HEK293 (cell line): ENCODE measurements at regions not wholly inside any gene's neighbourhood (a gene's known extent, or its start where the extent isn't known, plus 50 kb on each side); places are given as distances from the start of the nearest gene placed in this dataset.

ENCODE experiments used
- CTCF ChIA-PET: fragments of 350-600 bp; formaldehyde crosslinking; extraction: SDS; loops from one replicate; lab custom pipeline; 2021; ENCODE audit warnings: antibody characterized with exemption; lab: Yijun Ruan, JAX
- POLR2A ChIA-PET: fragments of 300-600 bp; formaldehyde crosslinking; extraction: SDS; loops from one replicate; lab custom pipeline; 2020; ENCODE audit warnings: antibody characterized with exemption, inconsistent platforms; lab: Yijun Ruan, JAX
- H3K27ac ChIP-seq: fragments of 200-500 bp; sonication (Bioruptor generic); 2 replicates; pipeline ENCODE4 v1.5.1; 2014; ENCODE audit warnings: low read depth, low read length, control low read depth, inconsistent platforms; ENCODE audit errors: extremely low read depth
- H3K36me3 ChIP-seq, 2 experiments: fragments of 200-500 bp in 1 of 2; sonication (Bioruptor generic) in 1 of 2; 1 replicate in 1 of 2; 2 replicates in 1 of 2; pipeline ENCODE4 v1.5.1; 2014 to 2017; ENCODE audit warnings: inconsistent platforms in 2 of 2, low read length in 2 of 2; ENCODE audit not compliant: control insufficient read depth in 2 of 2, insufficient read depth in 1 of 2
- H3K4me1 ChIP-seq: fragments of 200-500 bp; sonication (Bioruptor generic); 2 replicates; pipeline ENCODE4 v1.5.1; 2014; ENCODE audit warnings: mild to moderate bottlenecking, low read length, inconsistent platforms; ENCODE audit not compliant: control insufficient read depth, insufficient read depth
- H3K4me3 ChIP-seq: 2 replicates; pipeline ENCODE4 v1.5.1; 2011; ENCODE audit warnings: low read depth, mild to moderate bottlenecking, control low read depth, low read length, moderate library complexity
- H3K9me3 ChIP-seq: fragments of 200-500 bp; sonication (Bioruptor generic); 2 replicates; pipeline ENCODE4 v1.5.1; 2014; ENCODE audit warnings: low read depth, low read length, inconsistent platforms; ENCODE audit not compliant: control insufficient read depth, insufficient read depth
- CTCF ChIP-seq: fragments of 450-650 bp; formaldehyde crosslinking; IDR thresholded peaks from 2 replicates; pipeline ENCODE4 v1.5.1; 2016; ENCODE audit warnings: missing biosample characterization, missing genetic modification characterization
- GLIS2 ChIP-seq: fragments of 450-650 bp; formaldehyde crosslinking; IDR thresholded peaks from 2 replicates; pipeline ENCODE4 v1.5.1; 2016; ENCODE audit warnings: missing biosample characterization, missing genetic modification characterization
- HIC1 ChIP-seq: fragments of 450-650 bp; formaldehyde crosslinking; IDR thresholded peaks from 2 replicates; pipeline ENCODE4 v1.5.1; 2016; ENCODE audit warnings: missing biosample characterization, missing genetic modification characterization
- KLF17 ChIP-seq: fragments of 450-650 bp; formaldehyde crosslinking; IDR thresholded peaks from 2 replicates; pipeline ENCODE4 v1.5.1; 2016; ENCODE audit warnings: missing biosample characterization, missing genetic modification characterization
- MZF1 ChIP-seq: fragments of 450-650 bp; formaldehyde crosslinking; IDR thresholded peaks from 2 replicates; pipeline ENCODE4 v1.5.1; 2017; ENCODE audit warnings: missing biosample characterization, missing genetic modification characterization, borderline replicate concordance
- OVOL3 ChIP-seq: fragments of 450-650 bp; formaldehyde crosslinking; IDR thresholded peaks from 2 replicates; pipeline ENCODE4 v1.5.1; 2016; ENCODE audit warnings: missing biosample characterization, missing genetic modification characterization
- PRDM1 ChIP-seq: fragments of 450-650 bp; formaldehyde crosslinking; IDR thresholded peaks from 2 replicates; pipeline ENCODE4; 2016; ENCODE audit warnings: missing biosample characterization, missing genetic modification characterization
- SETDB1 ChIP-seq: IDR thresholded peaks from one replicate; pipeline ENCODE4 v1.6.1; 2017; ENCODE audit warnings: mild to moderate bottlenecking, low read length, moderate library complexity, mixed read lengths; ENCODE audit not compliant: insufficient read length
- SP2 ChIP-seq: fragments of 450-650 bp; formaldehyde crosslinking; IDR thresholded peaks from 2 replicates; pipeline ENCODE4 v1.5.1; 2016; ENCODE audit warnings: missing biosample characterization, missing genetic modification characterization
- ZBTB17 ChIP-seq: fragments of 450-650 bp; formaldehyde crosslinking; IDR thresholded peaks from 2 replicates; pipeline ENCODE4 v1.5.1; 2016; ENCODE audit warnings: missing biosample characterization, missing genetic modification characterization
- ZBTB48 ChIP-seq: fragments of 450-650 bp; formaldehyde crosslinking; IDR thresholded peaks from 2 replicates; pipeline ENCODE4 v1.5.1; 2016; ENCODE audit warnings: missing biosample characterization, missing genetic modification characterization
- ZEB2 ChIP-seq: fragments of 450-650 bp; formaldehyde crosslinking; IDR thresholded peaks from 2 replicates; pipeline ENCODE4 v1.5.1; 2016; ENCODE audit warnings: missing biosample characterization, missing genetic modification characterization
- ZFP3 ChIP-seq: fragments of 450-650 bp; formaldehyde crosslinking; IDR thresholded peaks from 2 replicates; pipeline ENCODE4 v1.5.1; 2016; ENCODE audit warnings: low read depth, missing biosample characterization, missing genetic modification characterization
- ZNF114 ChIP-seq: fragments of 450-650 bp; formaldehyde crosslinking; IDR thresholded peaks from 2 replicates; pipeline ENCODE4 v1.5.0; 2017; ENCODE audit warnings: missing biosample characterization, missing genetic modification characterization
- ZNF140 ChIP-seq: fragments of 450-650 bp; formaldehyde crosslinking; IDR thresholded peaks from 2 replicates; pipeline ENCODE4 v1.5.1; 2016; ENCODE audit warnings: missing biosample characterization, missing genetic modification characterization
- ZNF169 ChIP-seq: fragments of 450-650 bp; formaldehyde crosslinking; IDR thresholded peaks from 2 replicates; pipeline ENCODE4 v1.5.1; 2016; ENCODE audit warnings: missing biosample characterization, missing genetic modification characterization
- ZNF324 ChIP-seq: fragments of 450-650 bp; formaldehyde crosslinking; IDR thresholded peaks from 2 replicates; pipeline ENCODE4 v1.5.1; 2016; ENCODE audit warnings: missing biosample characterization, missing genetic modification characterization
- ZNF335 ChIP-seq: fragments of 450-650 bp; formaldehyde crosslinking; conservative IDR thresholded peaks from 2 replicates; pipeline ENCODE4 v1.5.1; 2016; ENCODE audit warnings: missing biosample characterization, missing genetic modification characterization
- ZNF416 ChIP-seq: fragments of 450-650 bp; formaldehyde crosslinking; IDR thresholded peaks from 2 replicates; pipeline ENCODE4 v1.5.1; 2016; ENCODE audit warnings: missing biosample characterization, missing genetic modification characterization
- ZNF449 ChIP-seq: fragments of 450-650 bp; formaldehyde crosslinking; IDR thresholded peaks from 2 replicates; pipeline ENCODE4 v1.5.1; 2017; ENCODE audit warnings: missing biosample characterization, mild to moderate bottlenecking, missing genetic modification characterization, moderate library complexity
- ZNF501 ChIP-seq: fragments of 450-650 bp; formaldehyde crosslinking; IDR thresholded peaks from 2 replicates; pipeline ENCODE4 v1.5.1; 2016; ENCODE audit warnings: missing biosample characterization, missing genetic modification characterization
- ZNF514 ChIP-seq: fragments of 450-650 bp; formaldehyde crosslinking; IDR thresholded peaks from 2 replicates; pipeline ENCODE4 v1.5.1; 2016; ENCODE audit warnings: missing biosample characterization, missing genetic modification characterization
- ZNF580 ChIP-seq: fragments of 450-650 bp; formaldehyde crosslinking; IDR thresholded peaks from 2 replicates; pipeline ENCODE4 v1.5.1; 2016; ENCODE audit warnings: missing biosample characterization, missing genetic modification characterization
- ZNF610 ChIP-seq: fragments of 450-650 bp; formaldehyde crosslinking; IDR thresholded peaks from 2 replicates; pipeline ENCODE4 v1.5.1; 2016; ENCODE audit warnings: missing biosample characterization, missing genetic modification characterization, borderline replicate concordance
- ZNF654 ChIP-seq: fragments of 450-650 bp; formaldehyde crosslinking; IDR thresholded peaks from 2 replicates; pipeline ENCODE4 v1.5.1; 2016; ENCODE audit warnings: low read depth, missing biosample characterization, missing genetic modification characterization
- ZNF670 ChIP-seq: fragments of 450-650 bp; formaldehyde crosslinking; IDR thresholded peaks from 2 replicates; pipeline ENCODE4 v1.5.1; 2016; ENCODE audit warnings: missing biosample characterization, missing genetic modification characterization, low read depth
- ZNF776 ChIP-seq: fragments of 450-650 bp; formaldehyde crosslinking; IDR thresholded peaks from 2 replicates; pipeline ENCODE4 v1.5.0; 2017; ENCODE audit warnings: missing biosample characterization, missing genetic modification characterization, borderline replicate concordance
- ZNF785 ChIP-seq: fragments of 450-650 bp; formaldehyde crosslinking; IDR thresholded peaks from 2 replicates; pipeline ENCODE4 v1.5.1; 2016; ENCODE audit warnings: missing biosample characterization, missing genetic modification characterization
- ZSCAN23 ChIP-seq: fragments of 450-650 bp; formaldehyde crosslinking; IDR thresholded peaks from 2 replicates; pipeline ENCODE4 v1.5.1; 2016; ENCODE audit warnings: missing biosample characterization, missing genetic modification characterization
- ZSCAN5A ChIP-seq: fragments of 450-650 bp; formaldehyde crosslinking; IDR thresholded peaks from 2 replicates; pipeline ENCODE4 v1.5.1; 2016; ENCODE audit warnings: missing biosample characterization, missing genetic modification characterization

GRCh38 chr2:175418224-175418835 lies 236.8 kb upstream of the ATP5MC3 start (continued):
- TF ChIP-seq ZEB2 (tag by site-specific recombination) = no peak
- no peak for TF ChIP-seq ZNF670
- no peak for TF ChIP-seq ZSCAN5A
- no peak for TF ChIP-seq ZNF776

GRCh38 chr2:175414882-175415487 lies 233.5 kb upstream of the ATP5MC3 start:
- no peaks in the 10 kb centered on the region for H3K36me3 ChIP-seq
- H3K9me3 ChIP-seq = no peaks in the 10 kb centered on the region
- no peaks in the 10 kb centered on the region for H3K4me1 ChIP-seq
- no peak overlapping the region for H3K27ac ChIP-seq
- ChIA-PET POLR2A (no interaction called here), CTCF (interaction anchor here (0.6 to 1.7 kb wide), 19 partner anchors 18 to 1726 kb away, joined by 3 to 7 read pairs (median 3); no protein-coding TSS in a partner anchor)
- no peak overlapping the region for H3K4me3 ChIP-seq
- TF ChIP-seq OVOL3 (tag by site-specific recombination) (no peak), ZNF610 (tag by site-specific recombination) (no peak), PRDM1 (peak; percentile 30; the same call in 1 of the 2 replicates), ZNF416 (tag by site-specific recombination) (no peak), GLIS2 (tag by site-specific recombination) (no peak), ZNF140 (tag by site-specific recombination) (no peak), ZNF335 (tag by site-specific recombination) (peak; percentile 42), ZBTB17 (tag by site-specific recombination) (no peak), ZFP3 (no peak), ZNF324 (no peak), ZNF785 (tag by site-specific recombination) (no peak), ZNF580 (tag by site-specific recombination) (no peak), ZNF654 (peak; percentile 45), ZNF114 (tag by site-specific recombination) (no peak), CTCF (tag by site-specific recombination) (peak; percentile 48; the same call in 1 of the 2 replicates), MZF1 (tag by site-specific recombination) (no peak), SP2 (tag by site-specific recombination) (no peak), SETDB1 (no peak), HIC1 (no peak), ZNF169 (tag by site-specific recombination) (no peak), ZNF501 (tag by site-specific recombination) (no peak), ZNF449 (no peak), ZSCAN23 (no peak), KLF17 (tag by site-specific recombination) (no peak), ZBTB48 (no peak), ZNF514 (no peak)
